Fibroblast of villous mesenchyme (primary cell): ENCODE measurements at regions not wholly inside any gene's neighbourhood (a gene's known extent, or its start where the extent isn't known, plus 50 kb on each side); places are given as distances from the start of the nearest gene placed in this dataset.
"Not testable (repeated sequence)": the region's sequence is repeated elsewhere in the genome, so short reads cannot be mapped to it uniquely, and the experiment has no call there.

ENCODE experiments used
- DNase-seq: peaks from one replicate; pipeline ENCODE4 v3.0.0-alpha.2; 2010; ENCODE audit warnings: low read depth
- H3K4me3 ChIP-seq: 2 replicates; pipeline ENCODE4 v1.5.1; 2011; ENCODE audit warnings: low read depth, mild to moderate bottlenecking, low read length
- TF ChIP-seq, protein P1 (sequence below): IDR thresholded peaks from 2 replicates; pipeline ENCODE4 v1.5.1; 2012; ENCODE audit warnings: low read depth, mild to moderate bottlenecking, low read length; ENCODE audit not compliant: insufficient read depth

DNA sequence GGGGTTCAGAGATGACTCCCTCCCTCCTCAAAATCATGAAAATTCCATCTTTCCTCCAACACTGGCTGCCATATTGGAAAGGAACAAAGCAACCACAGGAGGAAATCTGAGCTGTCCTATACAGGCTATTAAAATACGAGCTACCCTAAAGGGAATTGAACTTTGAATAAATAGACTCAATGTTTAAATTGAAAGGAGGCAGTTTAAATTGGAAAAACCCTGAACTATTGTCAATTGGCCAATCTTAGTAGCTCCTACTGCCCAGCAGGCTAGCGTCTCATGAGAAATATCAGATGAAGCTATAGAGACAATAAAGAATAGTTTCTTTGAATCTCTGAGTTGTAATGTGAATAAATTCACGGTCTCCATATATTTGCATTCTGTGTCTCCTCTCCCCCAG, 85.4 kb upstream of the KCNE2 start:
- no peak for DNase-seq
- TF ChIP-seq, protein P1, sequence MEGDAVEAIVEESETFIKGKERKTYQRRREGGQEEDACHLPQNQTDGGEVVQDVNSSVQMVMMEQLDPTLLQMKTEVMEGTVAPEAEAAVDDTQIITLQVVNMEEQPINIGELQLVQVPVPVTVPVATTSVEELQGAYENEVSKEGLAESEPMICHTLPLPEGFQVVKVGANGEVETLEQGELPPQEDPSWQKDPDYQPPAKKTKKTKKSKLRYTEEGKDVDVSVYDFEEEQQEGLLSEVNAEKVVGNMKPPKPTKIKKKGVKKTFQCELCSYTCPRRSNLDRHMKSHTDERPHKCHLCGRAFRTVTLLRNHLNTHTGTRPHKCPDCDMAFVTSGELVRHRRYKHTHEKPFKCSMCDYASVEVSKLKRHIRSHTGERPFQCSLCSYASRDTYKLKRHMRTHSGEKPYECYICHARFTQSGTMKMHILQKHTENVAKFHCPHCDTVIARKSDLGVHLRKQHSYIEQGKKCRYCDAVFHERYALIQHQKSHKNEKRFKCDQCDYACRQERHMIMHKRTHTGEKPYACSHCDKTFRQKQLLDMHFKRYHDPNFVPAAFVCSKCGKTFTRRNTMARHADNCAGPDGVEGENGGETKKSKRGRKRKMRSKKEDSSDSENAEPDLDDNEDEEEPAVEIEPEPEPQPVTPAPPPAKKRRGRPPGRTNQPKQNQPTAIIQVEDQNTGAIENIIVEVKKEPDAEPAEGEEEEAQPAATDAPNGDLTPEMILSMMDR = no peak
- H3K4me3 ChIP-seq = no peak overlapping the region

DNA sequence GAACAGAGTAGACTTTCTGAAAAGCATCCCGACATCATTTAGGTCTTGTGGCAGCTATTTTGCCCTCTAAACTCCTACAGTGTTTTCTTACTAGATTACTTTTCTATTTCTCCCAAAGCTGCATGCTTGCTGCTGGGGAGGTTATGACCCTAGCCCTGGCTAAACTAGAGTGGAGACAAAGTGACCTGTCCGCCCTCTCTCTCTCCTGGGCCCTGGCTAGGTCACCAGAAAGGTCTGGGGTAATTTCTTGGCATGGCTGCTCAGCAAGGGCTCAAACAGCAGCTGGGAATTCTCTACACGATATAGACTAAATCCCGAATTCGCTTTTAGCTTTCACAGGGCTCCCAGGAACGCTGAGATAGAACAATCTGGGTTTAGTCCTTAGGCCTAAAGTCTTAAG, 84.5 kb upstream of the KCNE2 start:
- no peak overlapping the region for H3K4me3 ChIP-seq
- TF ChIP-seq, protein P1 = no peak
- no peak for DNase-seq

GRCh38 chr21:34279883-34280282, 83.9 kb upstream of the KCNE2 start:
- no peak for DNase-seq
- TF ChIP-seq, protein P1 = no peak
- no peak overlapping the region for H3K4me3 ChIP-seq

GRCh38 chr21:34280389-34280795, 83.4 kb upstream of the KCNE2 start:
- TF ChIP-seq, protein P1 = no peak
- peak; percentile 22 for DNase-seq
- H3K4me3 ChIP-seq = no peak overlapping the region

DNA sequence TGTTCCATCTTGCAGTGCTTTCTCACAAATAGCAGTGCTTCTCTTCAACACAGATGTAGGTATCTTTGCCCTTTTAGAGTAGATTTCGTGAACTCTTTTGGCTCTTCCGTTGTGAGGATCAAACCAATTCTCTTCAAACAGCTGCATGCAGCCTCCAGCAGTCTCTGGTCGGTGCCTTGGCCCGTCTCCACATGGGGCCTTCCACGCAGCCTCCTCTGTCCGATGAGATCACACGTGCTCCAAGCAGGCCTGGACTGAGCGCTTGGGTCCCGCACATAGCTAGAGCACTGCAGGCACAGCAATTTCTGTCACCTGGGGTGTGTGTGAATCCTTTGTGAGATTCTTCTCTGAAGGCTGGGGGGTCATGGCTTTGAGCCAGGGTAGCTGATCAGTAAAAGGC, 82.8 kb upstream of the KCNE2 start:
- no peak for DNase-seq
- TF ChIP-seq, protein P1 = no peak
- H3K4me3 ChIP-seq = no peak overlapping the region

DNA sequence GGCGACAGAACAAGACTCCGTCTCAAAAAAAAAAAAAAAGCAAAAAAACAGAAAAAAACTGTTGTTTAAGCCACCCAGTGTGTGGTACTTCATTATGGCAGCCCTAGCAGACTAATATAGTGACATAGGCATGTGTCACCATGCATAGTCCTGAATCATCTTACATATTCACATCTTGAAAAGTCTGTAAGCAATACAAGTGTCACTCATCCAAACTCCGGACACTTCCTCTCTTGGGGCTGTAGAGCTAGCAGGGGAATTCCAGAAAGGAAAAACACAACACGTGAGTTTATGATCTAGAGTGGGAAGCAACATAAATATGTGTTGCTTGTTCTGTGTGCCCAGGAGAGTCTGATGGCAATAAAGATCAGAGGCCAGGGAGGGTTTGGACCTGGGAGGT, 81.6 kb upstream of the KCNE2 start:
- DNase-seq = no peak
- no peak overlapping the region for H3K4me3 ChIP-seq
- TF ChIP-seq, protein P1 = no peak

- no peak for DNase-seq
- H3K4me3 ChIP-seq = no peak overlapping the region
- TF ChIP-seq, protein P1 = no peak
Observed at GRCh38 chr21:34284666-34285065, 79.1 kb upstream of the KCNE2 start.

- not testable (repeated sequence) for DNase-seq, H3K4me3 ChIP-seq
Observed at GRCh38 chr21:34288042-34288441, 75.8 kb upstream of the KCNE2 start.
